SK-N-SH (cell line): ENCODE measurements at regions not wholly inside any gene's neighbourhood (a gene's known extent, or its start where the extent isn't known, plus 50 kb on each side); places are given as distances from the start of the nearest gene placed in this dataset.
A peak's percentile ranks its signal among the peaks of the same experiment; 100 is the strongest.

Source experiments
- CTCF ChIA-PET: fragments of 300-600, 350-600 bp; formaldehyde crosslinking; extraction: SDS; loops from one replicate; lab custom pipeline; 2021; lab: Yijun Ruan, JAX
- POLR2A ChIA-PET: fragments of 350-600 bp; sonication (Branson Sonifier 250); formaldehyde crosslinking; extraction: SDS; loops from one replicate; lab custom pipeline; 2020; ENCODE audit warnings: antibody characterized with exemption, inconsistent platforms; lab: Yijun Ruan, JAX
- DNase-seq: peaks from one replicate; pipeline ENCODE4 v3.0.0; 2012
- H2AFZ ChIP-seq: fragments of 200-600 bp; sonication (generic); 2 replicates; pipeline ENCODE4 v1.8.1; 2016; ENCODE audit warnings: antibody characterized with exemption, mild to moderate bottlenecking, low read depth
- H3F3A ChIP-seq: fragments of 200-600 bp; sonication (generic); replicated peaks from 2 replicates; pipeline ENCODE3; 2016; ENCODE audit warnings: antibody characterized with exemption, mild to moderate bottlenecking; ENCODE audit not compliant: insufficient read depth
- H3K27ac ChIP-seq, 2 experiments: fragments of 200-500 bp in 1 of 2; fragments of 200-600 bp in 1 of 2; sonication (Bioruptor generic) in 1 of 2; sonication (generic), shearing (Covaris generic) in 1 of 2; 2 replicates each; pipeline versions ENCODE4 v1.5.1 to v1.6.1; 2014 to 2016; ENCODE audit warnings: low read depth in 2 of 2, inconsistent platforms in 1 of 2, low read length in 1 of 2, mild to moderate bottlenecking in 1 of 2, mixed read lengths in 1 of 2
- H3K27me3 ChIP-seq: fragments of 200-600 bp; sonication (generic), shearing (Covaris generic); 2 replicates; pipeline ENCODE4 v1.6.1; 2016; ENCODE audit warnings: mixed run types; ENCODE audit not compliant: insufficient read depth
- H3K36me3 ChIP-seq, 2 experiments: fragments of 200-500 bp in 1 of 2; fragments of 200-600 bp in 1 of 2; sonication (Bioruptor generic) in 1 of 2; sonication (generic) in 1 of 2; replicated peaks in 1 of 2; 2 replicates each; pipeline versions ENCODE3 to v1.5.1; 2014 to 2016; ENCODE audit warnings: low read length in 1 of 2, mild to moderate bottlenecking in 1 of 2; ENCODE audit not compliant: insufficient read depth in 2 of 2, control insufficient read depth in 1 of 2
- H3K4me1 ChIP-seq, 2 experiments: fragments of 200-500 bp in 1 of 2; fragments of 200-600 bp in 1 of 2; sonication (Bioruptor generic) in 1 of 2; sonication (generic), shearing (Covaris generic) in 1 of 2; 2 replicates each; pipeline versions ENCODE4 v1.5.1 to v1.6.1; 2014 to 2016; ENCODE audit warnings: low read depth in 1 of 2, low read length in 1 of 2, mixed run types in 1 of 2; ENCODE audit not compliant: insufficient read depth in 2 of 2, control insufficient read depth in 1 of 2
- H3K4me2 ChIP-seq: fragments of 200-600 bp; sonication (generic), shearing (Covaris generic); 2 replicates; pipeline ENCODE4 v1.6.1; 2017; ENCODE audit warnings: mixed run types
- H3K4me3 ChIP-seq, 2 experiments: fragments of 200-500 bp in 1 of 2; fragments of 200-600 bp in 1 of 2; sonication (Bioruptor generic) in 1 of 2; sonication (generic), shearing (Covaris generic) in 1 of 2; 2 replicates each; pipeline versions ENCODE4 v1.5.1 to v1.8.1; 2014 to 2016; ENCODE audit warnings: low read depth in 2 of 2, inconsistent platforms in 1 of 2, low read length in 1 of 2, mild to moderate bottlenecking in 1 of 2, mixed read lengths in 1 of 2, moderate library complexity in 1 of 2
- H3K79me2 ChIP-seq: fragments of 200-600 bp; sonication (generic); 2 replicates; pipeline ENCODE4 v1.8.1; 2017; ENCODE audit warnings: mild to moderate bottlenecking; ENCODE audit not compliant: insufficient read depth
- H3K9ac ChIP-seq: fragments of 200-600 bp; sonication (generic); 2 replicates; pipeline ENCODE4 v1.6.1; 2017; ENCODE audit warnings: mixed run types
- H3K9me2 ChIP-seq: fragments of 200-600 bp; sonication (generic); 2 replicates; pipeline ENCODE4 v1.6.1; 2017; ENCODE audit warnings: mixed run types
- H3K9me3 ChIP-seq: fragments of 200-600 bp; sonication (generic); 2 replicates; pipeline ENCODE4 v1.6.1; 2017; ENCODE audit warnings: mixed run types, mild to moderate bottlenecking, moderate library complexity
- H4K20me1 ChIP-seq: fragments of 200-600 bp; sonication (generic); 2 replicates; pipeline ENCODE4 v1.6.1; 2017; ENCODE audit warnings: mild to moderate bottlenecking, mixed run types; ENCODE audit not compliant: insufficient read depth
- CHD2 ChIP-seq: fragments of 150-350 bp; IDR thresholded peaks from 2 replicates; pipeline ENCODE4 v1.6.1; 2018; ENCODE audit warnings: low read length; ENCODE audit not compliant: partially characterized antibody
- CTCF ChIP-seq: fragments of 200-600 bp; sonication (generic); IDR thresholded peaks from 2 replicates; pipeline ENCODE4 v1.6.1; 2017; ENCODE audit warnings: antibody characterized with exemption, mild to moderate bottlenecking, moderate library complexity
- ELF1 ChIP-seq: IDR thresholded peaks from 2 replicates; pipeline ENCODE4 v1.4.0; 2012
- EP300 ChIP-seq, 2 experiments: IDR thresholded peaks; 2 replicates each; pipeline versions ENCODE4 v1.4.0 to v1.6.1; 2012; ENCODE audit warnings: borderline replicate concordance in 1 of 2, low read depth in 1 of 2, low read length in 1 of 2
- FOSL2 ChIP-seq: IDR thresholded peaks from 2 replicates; pipeline ENCODE4 v1.4.0; 2012; ENCODE audit warnings: low read depth, mild to moderate bottlenecking, moderate library complexity, borderline replicate concordance
- FOXJ3 ChIP-seq: sonication (generic); formaldehyde crosslinking; IDR thresholded peaks from 2 replicates; pipeline ENCODE4 v1.5.1; 2020; ENCODE audit warnings: mild to moderate bottlenecking, missing genetic modification reagents
- FOXM1 ChIP-seq: IDR thresholded peaks from 2 replicates; pipeline ENCODE4 v1.4.0; 2012; ENCODE audit warnings: low read depth, mild to moderate bottlenecking
- IRF3 ChIP-seq: fragments of 150-350 bp; IDR thresholded peaks from 2 replicates; pipeline ENCODE4 v1.6.1; 2016; ENCODE audit warnings: mild to moderate bottlenecking, low read depth, low read length
- MXI1 ChIP-seq: IDR thresholded peaks from 2 replicates; pipeline ENCODE4 v1.6.1; 2012; ENCODE audit warnings: mild to moderate bottlenecking, low read depth, low read length, improper control_type of control experiment
- NFIC ChIP-seq: IDR thresholded peaks from 2 replicates; pipeline ENCODE4 v1.4.0; 2012; ENCODE audit warnings: borderline replicate concordance
- PBX3 ChIP-seq: IDR thresholded peaks from 2 replicates; pipeline ENCODE4; 2012
- RAD21 ChIP-seq: IDR thresholded peaks from 2 replicates; pipeline ENCODE4 v1.6.1; 2012; ENCODE audit warnings: mild to moderate bottlenecking, low read length
- REST ChIP-seq: IDR thresholded peaks from 2 replicates; pipeline ENCODE4 v1.6.1; 2012; ENCODE audit warnings: mild to moderate bottlenecking, low read depth, low read length, moderate library complexity
- RFX5 ChIP-seq: IDR thresholded peaks from 2 replicates; pipeline ENCODE4 v1.6.1; 2012; ENCODE audit warnings: mild to moderate bottlenecking, improper control_type of control experiment, low read length
- RXRA ChIP-seq: IDR thresholded peaks from 2 replicates; pipeline ENCODE4 v1.4.0; 2012; ENCODE audit warnings: low read depth, mild to moderate bottlenecking, borderline replicate concordance
- USF2 ChIP-seq: fragments of 150-350 bp; IDR thresholded peaks from 2 replicates; pipeline ENCODE4 v1.6.1; 2017; ENCODE audit warnings: antibody characterized with exemption, low read length, low read depth, borderline replicate concordance
- WGBS: methylation state at CpG from one replicate; pipeline ENCODE4 v1.1.6; 2017; ENCODE audit warnings: low lambda C conversion rate; 5-methylcytosine and 5-hydroxymethylcytosine counted together

GRCh38 chr6:77021232-77021631 lies 442.1 kb downstream of the HTR1B start (continued):
- TF ChIP-seq PBX3: 0 out of 2 replicates have a peak, but pooled peaks have one; percentile 5
- TF ChIP-seq USF2: no peak
- TF ChIP-seq, all 33 proteins: peak for 2

GRCh38 chr6:77019081-77019480 lies 444.2 kb downstream of the HTR1B start:
- CTCF ChIA-PET: no interaction called here
- no peak for DNase-seq
- Histone ChIP-seq H3K9ac (no peak overlapping the region), H3K4me2 (no peak overlapping the region), H3K4me1 (no peaks in the 10 kb centered on the region), H3F3A (no peaks in the 10 kb centered on the region), H3K79me2 (no peaks in the 10 kb centered on the region), H3K9me3 (no peaks in the 10 kb centered on the region), H3K27ac (no peak overlapping the region), H3K27me3 (no peaks in the 10 kb centered on the region), H3K4me3 (no peak overlapping the region), H4K20me1 (no peaks in the 10 kb centered on the region), H3K9me2 (no peaks in the 10 kb centered on the region), H2AFZ (no peak overlapping the region), H3K36me3 (no peaks in the 10 kb centered on the region)
- POLR2A ChIA-PET: no interaction called here
- 20% methylated on average over 3 of the region's 3 CpGs for WGBS
- no peak for TF ChIP-seq RAD21
- TF ChIP-seq CTCF: no peak
- no peak for TF ChIP-seq EP300 (IDR thresholded peaks at IDR 0.05; ENCODE audit: borderline replicate concordance in 1 of 2, low read depth in 1 of 2, low read length in 1 of 2)
- TF ChIP-seq PBX3: no peak
- TF ChIP-seq FOSL2: no peak
- no peak for TF ChIP-seq NFIC
- no peak for TF ChIP-seq RFX5
- no peak for TF ChIP-seq FOXJ3 (CRISPR knock-in tag)
- no peak for TF ChIP-seq FOXM1
- no peak for TF ChIP-seq RXRA
- TF ChIP-seq CHD2: no peak
- TF ChIP-seq IRF3: no peak
- TF ChIP-seq MXI1: no peak
- no peak for TF ChIP-seq REST
- TF ChIP-seq ELF1: no peak
